SK-N-SH (cell line): ENCODE measurements at regions not wholly inside any gene's neighbourhood (a gene's known extent, or its start where the extent isn't known, plus 50 kb on each side); places are given as distances from the start of the nearest gene placed in this dataset.

Experiments
- CTCF ChIA-PET: fragments of 300-600, 350-600 bp; formaldehyde crosslinking; extraction: SDS; loops from one replicate; lab custom pipeline; 2021; lab: Yijun Ruan, JAX
- POLR2A ChIA-PET: fragments of 350-600 bp; sonication (Branson Sonifier 250); formaldehyde crosslinking; extraction: SDS; loops from one replicate; lab custom pipeline; 2020; ENCODE audit warnings: antibody characterized with exemption, inconsistent platforms; lab: Yijun Ruan, JAX
- DNase-seq: peaks from one replicate; pipeline ENCODE4 v3.0.0; 2012
- H2AFZ ChIP-seq: fragments of 200-600 bp; sonication (generic); 2 replicates; pipeline ENCODE4 v1.8.1; 2016; ENCODE audit warnings: antibody characterized with exemption, mild to moderate bottlenecking, low read depth
- H3F3A ChIP-seq: fragments of 200-600 bp; sonication (generic); replicated peaks from 2 replicates; pipeline ENCODE3; 2016; ENCODE audit warnings: antibody characterized with exemption, mild to moderate bottlenecking; ENCODE audit not compliant: insufficient read depth
- H3K27ac ChIP-seq, 2 experiments: fragments of 200-500 bp in 1 of 2; fragments of 200-600 bp in 1 of 2; sonication (Bioruptor generic) in 1 of 2; sonication (generic), shearing (Covaris generic) in 1 of 2; 2 replicates each; pipeline versions ENCODE4 v1.5.1 to v1.6.1; 2014 to 2016; ENCODE audit warnings: low read depth in 2 of 2, inconsistent platforms in 1 of 2, low read length in 1 of 2, mild to moderate bottlenecking in 1 of 2, mixed read lengths in 1 of 2
- H3K27me3 ChIP-seq: fragments of 200-600 bp; sonication (generic), shearing (Covaris generic); 2 replicates; pipeline ENCODE4 v1.6.1; 2016; ENCODE audit warnings: mixed run types; ENCODE audit not compliant: insufficient read depth
- H3K36me3 ChIP-seq, 2 experiments: fragments of 200-500 bp in 1 of 2; fragments of 200-600 bp in 1 of 2; sonication (Bioruptor generic) in 1 of 2; sonication (generic) in 1 of 2; replicated peaks in 1 of 2; 2 replicates each; pipeline versions ENCODE3 to v1.5.1; 2014 to 2016; ENCODE audit warnings: low read length in 1 of 2, mild to moderate bottlenecking in 1 of 2; ENCODE audit not compliant: insufficient read depth in 2 of 2, control insufficient read depth in 1 of 2
- H3K4me1 ChIP-seq, 2 experiments: fragments of 200-500 bp in 1 of 2; fragments of 200-600 bp in 1 of 2; sonication (Bioruptor generic) in 1 of 2; sonication (generic), shearing (Covaris generic) in 1 of 2; 2 replicates each; pipeline versions ENCODE4 v1.5.1 to v1.6.1; 2014 to 2016; ENCODE audit warnings: low read depth in 1 of 2, low read length in 1 of 2, mixed run types in 1 of 2; ENCODE audit not compliant: insufficient read depth in 2 of 2, control insufficient read depth in 1 of 2
- H3K4me2 ChIP-seq: fragments of 200-600 bp; sonication (generic), shearing (Covaris generic); 2 replicates; pipeline ENCODE4 v1.6.1; 2017; ENCODE audit warnings: mixed run types
- H3K4me3 ChIP-seq, 2 experiments: fragments of 200-500 bp in 1 of 2; fragments of 200-600 bp in 1 of 2; sonication (Bioruptor generic) in 1 of 2; sonication (generic), shearing (Covaris generic) in 1 of 2; 2 replicates each; pipeline versions ENCODE4 v1.5.1 to v1.8.1; 2014 to 2016; ENCODE audit warnings: low read depth in 2 of 2, inconsistent platforms in 1 of 2, low read length in 1 of 2, mild to moderate bottlenecking in 1 of 2, mixed read lengths in 1 of 2, moderate library complexity in 1 of 2
- H3K79me2 ChIP-seq: fragments of 200-600 bp; sonication (generic); 2 replicates; pipeline ENCODE4 v1.8.1; 2017; ENCODE audit warnings: mild to moderate bottlenecking; ENCODE audit not compliant: insufficient read depth
- H3K9ac ChIP-seq: fragments of 200-600 bp; sonication (generic); 2 replicates; pipeline ENCODE4 v1.6.1; 2017; ENCODE audit warnings: mixed run types
- H3K9me2 ChIP-seq: fragments of 200-600 bp; sonication (generic); 2 replicates; pipeline ENCODE4 v1.6.1; 2017; ENCODE audit warnings: mixed run types
- H3K9me3 ChIP-seq: fragments of 200-600 bp; sonication (generic); 2 replicates; pipeline ENCODE4 v1.6.1; 2017; ENCODE audit warnings: mixed run types, mild to moderate bottlenecking, moderate library complexity
- H4K20me1 ChIP-seq: fragments of 200-600 bp; sonication (generic); 2 replicates; pipeline ENCODE4 v1.6.1; 2017; ENCODE audit warnings: mild to moderate bottlenecking, mixed run types; ENCODE audit not compliant: insufficient read depth
- CTCF ChIP-seq: fragments of 200-600 bp; sonication (generic); IDR thresholded peaks from 2 replicates; pipeline ENCODE4 v1.6.1; 2017; ENCODE audit warnings: antibody characterized with exemption, mild to moderate bottlenecking, moderate library complexity
- EZH2phosphoT487 ChIP-seq: fragments of 200-600 bp; sonication (generic); IDR thresholded peaks from 2 replicates; pipeline ENCODE4 v1.6.1; 2017; ENCODE audit warnings: low read depth, mixed run types, mild to moderate bottlenecking, antibody characterized with exemption, moderate library complexity, borderline replicate concordance
- FOXJ3 ChIP-seq: sonication (generic); formaldehyde crosslinking; IDR thresholded peaks from 2 replicates; pipeline ENCODE4 v1.5.1; 2020; ENCODE audit warnings: mild to moderate bottlenecking, missing genetic modification reagents
- FOXM1 ChIP-seq: IDR thresholded peaks from 2 replicates; pipeline ENCODE4 v1.4.0; 2012; ENCODE audit warnings: low read depth, mild to moderate bottlenecking
- GABPA ChIP-seq: IDR thresholded peaks from 2 replicates; pipeline ENCODE4 v1.4.0; 2012; ENCODE audit warnings: low read depth, mild to moderate bottlenecking
- MAX ChIP-seq: IDR thresholded peaks from 2 replicates; pipeline ENCODE4 v1.4.0; 2012; ENCODE audit warnings: low read depth
- MEF2A ChIP-seq: IDR thresholded peaks from 2 replicates; pipeline ENCODE4 v1.4.0; 2012; ENCODE audit warnings: low read depth, borderline replicate concordance
- NRF1 ChIP-seq: IDR thresholded peaks from 2 replicates; pipeline ENCODE4 v1.6.1; 2012; ENCODE audit warnings: low read depth, mild to moderate bottlenecking, low read length
- POLR2AphosphoS5 ChIP-seq: IDR thresholded peaks from 2 replicates; pipeline ENCODE4 v1.6.1; 2012; ENCODE audit warnings: low read depth, low read length
- RAD21 ChIP-seq: IDR thresholded peaks from 2 replicates; pipeline ENCODE4 v1.6.1; 2012; ENCODE audit warnings: mild to moderate bottlenecking, low read length
- RXRA ChIP-seq: IDR thresholded peaks from 2 replicates; pipeline ENCODE4 v1.4.0; 2012; ENCODE audit warnings: low read depth, mild to moderate bottlenecking, borderline replicate concordance
- SIN3A ChIP-seq: IDR thresholded peaks from 2 replicates; pipeline ENCODE4 v1.6.1; 2012; ENCODE audit warnings: low read depth, mild to moderate bottlenecking, low read length, moderate library complexity, borderline replicate concordance
- SMC3 ChIP-seq: IDR thresholded peaks from 2 replicates; pipeline ENCODE4 v1.6.1; 2012; ENCODE audit warnings: low read depth, low read length, improper control_type of control experiment
- TAF1 ChIP-seq: IDR thresholded peaks from 2 replicates; pipeline ENCODE4 v1.6.1; 2012; ENCODE audit warnings: low read depth, mild to moderate bottlenecking, low read length, moderate library complexity, borderline replicate concordance
- TCF12 ChIP-seq: IDR thresholded peaks from 2 replicates; pipeline ENCODE4 v1.4.0; 2012
- WGBS: methylation state at CpG from one replicate; pipeline ENCODE4 v1.1.6; 2017; ENCODE audit warnings: low lambda C conversion rate; 5-methylcytosine and 5-hydroxymethylcytosine counted together
- TF ChIP-seq, protein P1 (sequence below): fragments of 150-350 bp; IDR thresholded peaks from 2 replicates; pipeline ENCODE4 v1.6.1; 2016; ENCODE audit warnings: mild to moderate bottlenecking, low read depth, low read length
- TF ChIP-seq, protein P2 (sequence below): IDR thresholded peaks from 2 replicates; pipeline ENCODE4 v1.6.1; 2012; ENCODE audit warnings: mild to moderate bottlenecking, low read depth, low read length, moderate library complexity

- WGBS = 13% methylated on average over 1 of the region's 1 CpG
- ChIA-PET POLR2A (no interaction called here), CTCF (no interaction called here)
- Histone ChIP-seq H3K9me3 (no peaks in the 10 kb centered on the region), H3K36me3 (no peaks in the 10 kb centered on the region), H2AFZ (no peak overlapping the region), H3K4me3 (no peak overlapping the region), H3K4me1 (no peaks in the 10 kb centered on the region), H3K4me2 (no peak overlapping the region), H3F3A (no peaks in the 10 kb centered on the region), H4K20me1 (no peaks in the 10 kb centered on the region), H3K27ac (no peak overlapping the region), H3K27me3 (0 out of 2 replicates have a peak, but pooled peaks cover 8% of the 10 kb centered on the region), H3K9me2 (no peaks in the 10 kb centered on the region), H3K79me2 (no peaks in the 10 kb centered on the region), H3K9ac (no peak overlapping the region)
- no peak for DNase-seq
- no peak for TF ChIP-seq NRF1
- TF ChIP-seq FOXM1 = no peak
- no peak for TF ChIP-seq MAX
- no peak for TF ChIP-seq RXRA
- TF ChIP-seq, protein P1, sequence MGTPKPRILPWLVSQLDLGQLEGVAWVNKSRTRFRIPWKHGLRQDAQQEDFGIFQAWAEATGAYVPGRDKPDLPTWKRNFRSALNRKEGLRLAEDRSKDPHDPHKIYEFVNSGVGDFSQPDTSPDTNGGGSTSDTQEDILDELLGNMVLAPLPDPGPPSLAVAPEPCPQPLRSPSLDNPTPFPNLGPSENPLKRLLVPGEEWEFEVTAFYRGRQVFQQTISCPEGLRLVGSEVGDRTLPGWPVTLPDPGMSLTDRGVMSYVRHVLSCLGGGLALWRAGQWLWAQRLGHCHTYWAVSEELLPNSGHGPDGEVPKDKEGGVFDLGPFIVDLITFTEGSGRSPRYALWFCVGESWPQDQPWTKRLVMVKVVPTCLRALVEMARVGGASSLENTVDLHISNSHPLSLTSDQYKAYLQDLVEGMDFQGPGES = no peak
- TF ChIP-seq, protein P2, sequence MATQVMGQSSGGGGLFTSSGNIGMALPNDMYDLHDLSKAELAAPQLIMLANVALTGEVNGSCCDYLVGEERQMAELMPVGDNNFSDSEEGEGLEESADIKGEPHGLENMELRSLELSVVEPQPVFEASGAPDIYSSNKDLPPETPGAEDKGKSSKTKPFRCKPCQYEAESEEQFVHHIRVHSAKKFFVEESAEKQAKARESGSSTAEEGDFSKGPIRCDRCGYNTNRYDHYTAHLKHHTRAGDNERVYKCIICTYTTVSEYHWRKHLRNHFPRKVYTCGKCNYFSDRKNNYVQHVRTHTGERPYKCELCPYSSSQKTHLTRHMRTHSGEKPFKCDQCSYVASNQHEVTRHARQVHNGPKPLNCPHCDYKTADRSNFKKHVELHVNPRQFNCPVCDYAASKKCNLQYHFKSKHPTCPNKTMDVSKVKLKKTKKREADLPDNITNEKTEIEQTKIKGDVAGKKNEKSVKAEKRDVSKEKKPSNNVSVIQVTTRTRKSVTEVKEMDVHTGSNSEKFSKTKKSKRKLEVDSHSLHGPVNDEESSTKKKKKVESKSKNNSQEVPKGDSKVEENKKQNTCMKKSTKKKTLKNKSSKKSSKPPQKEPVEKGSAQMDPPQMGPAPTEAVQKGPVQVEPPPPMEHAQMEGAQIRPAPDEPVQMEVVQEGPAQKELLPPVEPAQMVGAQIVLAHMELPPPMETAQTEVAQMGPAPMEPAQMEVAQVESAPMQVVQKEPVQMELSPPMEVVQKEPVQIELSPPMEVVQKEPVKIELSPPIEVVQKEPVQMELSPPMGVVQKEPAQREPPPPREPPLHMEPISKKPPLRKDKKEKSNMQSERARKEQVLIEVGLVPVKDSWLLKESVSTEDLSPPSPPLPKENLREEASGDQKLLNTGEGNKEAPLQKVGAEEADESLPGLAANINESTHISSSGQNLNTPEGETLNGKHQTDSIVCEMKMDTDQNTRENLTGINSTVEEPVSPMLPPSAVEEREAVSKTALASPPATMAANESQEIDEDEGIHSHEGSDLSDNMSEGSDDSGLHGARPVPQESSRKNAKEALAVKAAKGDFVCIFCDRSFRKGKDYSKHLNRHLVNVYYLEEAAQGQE = no peak
- TF ChIP-seq CTCF = no peak
- no peak for TF ChIP-seq RAD21
- TF ChIP-seq FOXJ3 (CRISPR knock-in tag) = no peak
- TF ChIP-seq TCF12 = no peak
- TF ChIP-seq EZH2phosphoT487 = no peak
- no peak for TF ChIP-seq TAF1
- TF ChIP-seq SIN3A = no peak
- TF ChIP-seq SMC3 = no peak
- TF ChIP-seq GABPA = no peak
- TF ChIP-seq POLR2AphosphoS5 = no peak
- TF ChIP-seq MEF2A = no peak
These were observed 448.7 kb upstream of the NETO1 start for GRCh38 chr18:73316513-73316912.
